ENCODE measurements at regions not wholly inside any gene's neighbourhood (a gene's known extent, or its start where the extent isn't known, plus 50 kb on each side); places are given as distances from the start of the nearest gene placed in this dataset.

DNA sequence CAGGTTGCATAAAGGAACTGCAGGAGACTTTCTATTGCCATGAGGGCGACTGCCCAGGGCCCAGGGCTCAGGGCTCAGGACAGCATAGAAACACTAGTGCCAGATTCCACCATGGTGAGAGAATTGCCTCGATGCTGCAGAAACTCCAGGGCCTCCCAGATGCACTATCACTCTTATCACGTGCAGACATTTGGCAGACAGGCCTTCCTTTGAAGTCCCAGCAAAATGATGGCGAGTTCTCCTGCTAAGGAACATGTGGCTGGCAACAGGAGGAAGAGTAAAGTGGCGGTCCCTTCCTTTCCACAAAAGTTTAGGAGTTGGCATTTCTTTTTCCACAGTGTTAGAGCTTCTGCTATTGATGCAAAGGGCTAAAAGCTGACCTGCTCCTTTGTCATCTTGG is 214.0 kb upstream of the LNX1 start:
- DNase-seq = no peak

DNA sequence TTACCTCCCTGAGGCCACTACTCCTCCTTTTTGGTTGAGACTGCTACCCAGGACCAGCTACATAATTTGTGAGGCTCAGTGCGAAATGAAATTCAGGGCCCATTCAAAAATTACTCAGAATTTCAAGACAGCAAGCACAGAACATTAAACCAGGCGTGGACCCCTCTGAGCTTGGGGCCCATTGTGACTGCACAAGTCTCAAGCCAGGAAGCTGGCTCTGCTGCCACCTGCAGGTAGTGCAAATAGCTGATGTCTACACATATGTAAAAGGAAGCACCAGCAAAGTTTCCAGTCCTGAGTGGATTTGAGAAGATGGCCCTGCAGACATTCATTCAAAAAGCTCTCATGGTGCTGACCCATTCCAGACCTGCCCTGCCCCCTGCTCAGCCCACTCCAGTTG is 213.4 kb upstream of the LNX1 start:
- DNase-seq = peak; percentile 28

DNA sequence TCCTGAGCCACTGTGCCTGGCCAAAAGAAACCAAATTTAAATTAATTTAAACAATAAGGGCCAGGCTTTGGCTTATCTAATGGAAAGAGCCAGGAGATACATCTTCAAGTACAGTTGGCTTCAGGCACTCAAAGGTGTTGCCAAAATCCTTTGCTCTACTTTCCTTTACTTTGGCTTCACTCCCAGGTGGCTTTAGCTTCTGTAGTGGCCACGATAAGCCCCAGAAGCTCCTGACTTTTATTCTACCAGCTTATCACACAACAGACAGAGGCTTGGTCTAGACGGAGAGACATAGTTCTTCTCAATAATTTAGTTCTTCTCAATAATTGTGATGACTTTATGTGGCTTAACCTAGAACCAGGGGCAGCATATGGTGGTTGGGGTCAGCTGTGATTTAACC is 211.2 kb upstream of the LNX1 start:
- no peak for DNase-seq

DNA sequence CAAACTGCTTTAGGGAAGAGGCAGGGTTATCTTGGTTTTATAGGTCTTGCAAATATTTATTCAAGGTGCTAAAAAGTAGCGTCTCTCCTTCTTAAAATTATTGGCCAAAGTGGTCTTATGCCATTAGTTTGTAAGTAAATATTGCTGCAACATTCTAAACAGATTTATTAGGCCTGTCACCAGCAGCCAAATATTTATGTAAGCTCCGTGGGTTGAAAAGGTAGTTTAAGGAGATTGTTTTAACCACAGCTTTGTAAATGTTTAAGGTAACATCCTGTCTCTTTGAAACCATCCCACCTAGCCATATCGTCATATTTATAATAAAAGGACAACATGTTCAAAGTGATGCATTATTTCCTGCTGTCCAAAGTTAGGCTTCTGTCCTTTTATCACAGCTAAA is 210.1 kb upstream of the LNX1 start:
- DNase-seq = no peak

- DNase-seq = no peak
These were observed 209.5 kb upstream of the LNX1 start for GRCh38 chr4:53800741-53801140.

DNA sequence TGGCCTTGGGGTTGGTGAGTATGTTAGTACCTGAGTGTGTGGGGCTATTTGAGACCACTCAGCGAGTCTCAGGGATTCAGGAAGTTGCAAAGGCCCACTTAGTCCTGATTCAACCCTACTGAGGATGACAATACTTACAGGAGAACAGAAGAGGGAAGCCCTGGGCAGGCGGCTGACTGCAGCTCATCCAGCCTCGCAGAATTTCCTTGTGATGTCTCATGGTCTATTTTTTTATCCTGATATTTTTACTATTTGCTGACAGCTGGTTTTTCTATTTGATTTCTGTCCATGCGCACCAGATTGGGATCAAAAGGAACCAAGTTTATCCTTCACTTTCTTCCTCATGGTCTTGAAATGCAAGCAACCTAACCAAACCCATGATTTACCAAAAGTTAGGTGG is 201.8 kb upstream of the LNX1 start:
- no peak for DNase-seq

- DNase-seq = no peak
These were observed 199.0 kb upstream of the LNX1 start for GRCh38 chr4:53790286-53790685.

DNA sequence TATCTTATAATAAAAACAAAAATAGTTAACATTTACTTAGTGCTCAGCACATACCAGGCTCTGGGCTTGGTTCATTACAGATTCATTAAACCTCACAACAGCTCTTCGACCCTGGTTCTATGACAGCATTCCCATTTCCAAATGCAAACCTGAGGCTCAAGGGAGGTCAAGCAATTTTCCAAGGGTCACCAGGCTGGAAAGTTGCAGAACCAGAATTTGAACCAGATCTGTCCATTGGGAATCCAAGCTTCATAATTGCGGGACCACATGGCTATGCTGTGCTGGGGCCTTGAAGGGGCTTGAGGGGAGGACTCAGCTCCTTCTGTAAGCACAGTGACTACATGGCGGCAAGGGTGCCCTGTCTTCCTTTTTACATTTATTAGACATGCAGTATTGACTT is 197.3 kb upstream of the LNX1 start:
- no peak for DNase-seq

GRCh38 chr4:53788011-53788410 is 196.7 kb upstream of the LNX1 start:
- no peak for DNase-seq

- DNase-seq = peak; percentile 53
These were observed 195.3 kb upstream of the LNX1 start for GRCh38 chr4:53786632-53787031.

GRCh38 chr4:53785996-53786395 is 194.7 kb upstream of the LNX1 start:
- DNase-seq = no peak

- no peak for DNase-seq
These were observed 192.8 kb upstream of the LNX1 start for GRCh38 chr4:53784112-53784511.

GRCh38 chr4:53783208-53783859 is 192.0 kb upstream of the LNX1 start:
- no peak for DNase-seq

DNA sequence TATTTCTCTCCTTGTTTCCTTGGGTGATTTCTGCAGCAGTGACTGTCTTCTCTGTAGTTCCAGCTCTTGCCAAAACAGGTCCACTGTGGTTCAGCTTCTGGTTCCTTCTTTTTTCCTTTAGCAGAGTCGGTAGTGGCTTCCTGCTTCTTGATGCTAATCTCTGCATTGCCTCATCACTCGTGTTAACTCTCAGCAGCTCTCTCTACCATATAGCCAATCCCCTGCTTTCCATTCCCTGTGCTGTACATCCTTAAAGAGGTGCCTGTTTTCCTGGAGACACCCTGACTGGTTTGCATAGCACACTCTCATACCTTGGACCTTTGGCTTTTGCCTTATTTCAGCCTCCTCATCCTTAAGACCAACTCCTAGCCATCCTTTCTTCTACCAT is 191.2 kb upstream of the LNX1 start:
- no peak for DNase-seq

DNA sequence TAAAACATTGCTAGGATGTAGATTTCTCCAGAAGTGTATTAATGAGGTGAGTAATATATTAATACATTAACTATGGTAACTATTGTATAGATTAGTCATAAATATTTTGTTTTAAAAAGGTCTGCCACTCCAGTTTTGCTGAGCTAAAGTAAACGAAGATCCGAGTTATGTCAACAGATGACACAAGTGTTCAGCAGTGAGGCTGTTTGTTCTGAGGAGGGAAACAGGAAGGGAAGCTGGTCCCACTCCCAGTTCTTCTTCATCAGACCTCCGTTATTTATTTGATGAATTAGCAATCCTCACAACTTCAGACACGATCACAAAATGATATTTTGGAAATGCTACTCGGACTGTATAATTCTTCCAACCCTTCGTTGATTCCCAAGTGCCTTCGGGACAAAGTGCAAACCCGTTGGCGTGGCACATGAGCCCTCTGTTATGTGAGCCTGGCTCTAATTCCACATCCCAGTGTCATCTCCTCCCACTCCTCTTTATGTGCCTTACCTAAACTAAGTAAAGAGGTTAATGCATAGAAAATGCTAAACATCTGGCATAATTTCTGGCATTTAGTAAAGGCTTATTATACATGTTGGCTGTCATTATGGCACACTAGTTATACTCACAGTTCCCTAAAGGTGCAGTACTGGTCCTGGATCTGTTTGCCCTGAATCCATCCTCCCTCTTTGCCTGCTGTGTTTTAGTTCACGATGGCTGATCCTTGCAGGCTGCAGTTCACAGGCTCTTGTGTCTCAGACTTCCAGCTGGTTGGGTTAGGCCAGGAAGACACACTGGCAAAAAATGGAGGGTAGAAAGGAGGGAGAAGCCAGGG is 190.6 kb upstream of the LNX1 start:
- DNase-seq = peak; percentile 38

GRCh38 chr4:53780736-53781400 is 189.6 kb upstream of the LNX1 start:
- peak; percentile 65 for DNase-seq

GRCh38 chr4:53779025-53779424 is 187.7 kb upstream of the LNX1 start:
- peak; percentile 49 for DNase-seq

DNA sequence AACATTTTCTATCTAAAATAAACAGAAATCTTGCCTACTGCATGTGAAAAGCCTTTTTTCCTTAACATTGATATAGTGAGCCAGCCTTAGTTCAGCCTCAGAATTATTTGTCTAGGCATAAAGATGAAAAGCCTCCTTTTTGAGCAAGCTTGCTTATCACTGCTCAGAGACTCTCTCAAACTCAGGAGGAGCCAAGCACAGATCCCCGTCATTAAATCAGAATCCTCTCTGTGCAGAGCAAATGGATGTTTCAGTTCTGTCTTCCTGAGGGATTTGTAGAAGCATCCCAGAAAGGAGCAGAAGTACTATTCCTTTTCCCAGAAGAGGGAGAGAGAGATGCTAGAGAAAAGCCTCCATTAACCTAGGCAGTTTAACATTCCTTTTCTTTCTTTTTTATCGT is 186.9 kb upstream of the LNX1 start:
- DNase-seq = no peak

- DNase-seq = peak; percentile 82
These were observed 186.1 kb upstream of the LNX1 start for GRCh38 chr4:53777244-53777984.

DNA sequence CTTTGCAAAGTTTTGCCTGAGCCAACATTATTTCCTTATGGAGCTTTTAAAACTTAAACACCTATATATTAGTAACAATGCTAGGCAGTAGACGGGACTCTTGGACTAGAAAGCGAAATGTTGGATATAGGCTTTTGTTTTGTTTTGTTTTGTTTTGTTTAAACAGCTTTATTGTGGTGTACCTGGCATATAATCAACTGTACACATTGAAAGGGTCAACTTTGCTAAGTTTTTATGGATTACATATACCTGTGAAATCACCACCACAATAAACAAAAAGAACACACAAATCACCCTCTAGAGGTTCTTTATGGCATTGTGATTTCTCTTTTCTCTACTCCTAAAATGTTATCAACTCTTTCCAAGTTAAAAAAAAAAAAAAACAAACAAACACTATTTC is 184.9 kb upstream of the LNX1 start:
- DNase-seq = no peak

GRCh38 chr4:53775381-53775780 is 184.1 kb upstream of the LNX1 start:
- no peak for DNase-seq

- DNase-seq = no peak
These were observed 180.0 kb upstream of the LNX1 start for GRCh38 chr4:53771326-53771725.

DNA sequence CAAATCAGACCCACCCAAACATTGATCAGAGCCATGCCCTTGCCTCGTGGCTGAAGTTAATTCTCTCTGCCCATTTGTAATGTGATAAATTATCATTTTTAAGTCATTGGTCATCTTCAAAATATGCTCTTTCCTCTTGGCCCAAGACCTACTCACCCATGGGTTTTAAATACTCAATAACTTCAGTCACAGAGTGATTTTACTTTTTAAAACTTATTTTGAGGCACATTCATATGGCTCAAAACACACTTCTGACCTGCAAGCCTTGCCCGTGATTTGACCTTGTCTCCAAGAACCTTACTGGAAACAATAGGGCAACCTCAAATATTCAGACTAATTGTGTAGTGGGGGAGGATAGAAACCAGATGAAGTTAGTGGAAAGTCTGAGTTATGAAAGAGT is 176.2 kb upstream of the LNX1 start:
- DNase-seq = peak; percentile 84

Data from fibroblast of skin of right biceps (primary cell).